Umbilical cord (tissue), 1 donor: ENCODE measurements at regions not wholly inside any gene's neighbourhood (a gene's known extent, or its start where the extent isn't known, plus 50 kb on each side); places are given as distances from the start of the nearest gene placed in this dataset.
A peak's percentile ranks its signal among the peaks of the same experiment; 100 is the strongest.

Experiments
- DNase-seq: peaks from one replicate; pipeline ENCODE4 v3.0.0-alpha.2; 2015; ENCODE audit warnings: low spot score

- DNase-seq: no peak
Measured at GRCh38 chr1:239785576-239785975, 306.1 kb upstream of the FMN2 start.

GRCh38 chr1:239786464-239786863, 305.2 kb upstream of the FMN2 start:
- no peak for DNase-seq

DNA sequence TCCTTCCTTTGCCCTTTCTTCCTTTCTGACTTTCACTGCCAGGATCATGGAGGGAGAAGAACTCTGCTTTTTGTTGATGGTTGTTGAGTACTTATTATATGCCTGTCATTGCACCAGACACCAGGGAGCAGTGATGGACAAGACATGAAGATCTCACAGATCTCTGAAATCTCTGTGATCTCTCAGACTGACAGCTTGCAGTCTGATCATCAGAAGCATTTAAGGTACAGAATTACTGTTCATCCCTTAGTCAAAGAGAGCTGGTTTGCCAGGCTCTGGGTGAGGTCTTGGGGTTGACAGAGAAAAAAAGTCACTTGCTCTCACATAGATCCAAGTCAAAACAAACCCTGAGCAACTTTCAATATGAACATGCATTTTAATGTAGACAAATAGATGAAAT, 299.5 kb upstream of the FMN2 start:
- no peak for DNase-seq

DNA sequence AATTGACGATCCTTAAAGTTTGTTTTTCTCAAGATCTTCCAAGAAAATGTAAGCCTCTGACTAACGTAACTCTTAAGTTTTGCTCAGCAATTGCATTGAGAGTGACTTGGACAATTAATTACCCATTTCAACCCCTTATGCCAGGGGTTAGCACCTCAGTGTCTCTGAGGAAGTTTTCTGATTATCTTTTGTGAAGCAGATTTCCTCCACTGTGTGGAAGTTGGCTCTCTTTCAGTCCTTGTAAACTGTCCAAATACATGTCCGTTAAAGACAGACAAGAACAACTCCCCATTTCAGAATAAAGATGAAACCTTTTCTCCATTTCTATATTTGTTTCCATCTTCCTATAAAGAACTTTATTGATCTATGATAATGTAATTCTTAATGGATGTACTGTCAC, 296.4 kb upstream of the FMN2 start:
- DNase-seq: no peak

GRCh38 chr1:239799617-239800016, 292.1 kb upstream of the FMN2 start:
- no peak for DNase-seq

DNA sequence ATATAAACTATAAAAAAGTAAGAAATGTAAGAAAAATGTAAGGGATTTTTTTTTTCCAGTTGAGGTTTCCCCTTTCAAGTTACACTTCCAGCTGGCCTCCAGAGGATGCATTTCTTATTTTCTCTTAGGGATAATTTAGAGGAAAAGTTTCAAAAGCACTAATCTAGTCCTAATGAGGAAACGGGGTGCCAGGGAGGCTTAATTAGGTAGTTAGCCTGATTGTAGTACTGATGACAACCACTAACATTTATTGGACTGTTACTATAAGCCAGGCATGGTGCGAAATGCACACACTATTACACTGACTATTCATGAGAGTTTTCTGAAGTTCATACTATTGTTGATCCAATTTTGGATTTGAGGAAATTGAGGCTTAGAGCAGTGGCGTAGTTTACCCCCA, 290.8 kb upstream of the FMN2 start:
- no peak for DNase-seq

DNA sequence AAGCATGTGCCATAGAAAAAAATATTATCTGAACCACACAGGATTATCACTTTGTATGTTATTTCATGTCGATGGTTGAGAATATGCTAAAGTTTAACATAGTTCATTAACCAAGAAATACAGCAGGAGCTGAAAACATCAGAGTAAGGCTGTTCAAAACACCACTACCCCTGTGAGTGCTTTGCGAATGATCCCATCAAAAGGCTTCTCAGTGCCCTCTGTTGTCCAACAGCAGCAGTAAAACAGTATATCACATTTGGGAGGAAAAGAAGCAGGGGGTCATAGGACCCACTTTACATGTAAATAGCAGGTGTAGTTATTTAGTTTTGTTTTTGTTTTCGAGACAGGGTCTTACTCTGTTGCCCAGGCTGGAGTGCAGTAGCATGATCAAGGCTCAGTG, 289.4 kb upstream of the FMN2 start:
- DNase-seq: no peak

DNA sequence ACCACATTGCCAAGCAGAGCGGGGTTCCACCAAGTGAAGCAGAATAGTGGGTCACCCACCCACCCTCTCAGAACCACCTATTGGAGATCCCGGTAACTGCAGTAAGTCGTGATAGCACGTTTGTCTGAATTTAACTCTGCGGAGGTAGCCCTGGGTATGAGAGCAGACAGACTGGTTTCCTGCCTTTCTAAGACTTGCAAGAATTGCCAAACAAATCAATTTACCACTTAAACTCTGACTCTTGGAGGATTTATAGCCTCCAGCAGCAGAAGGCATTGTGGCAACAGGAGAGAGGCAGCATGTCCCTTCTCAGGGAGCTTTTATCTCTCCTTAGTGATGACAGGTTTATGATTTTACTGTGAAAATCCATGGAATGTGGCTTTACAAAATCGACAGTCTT, 287.9 kb upstream of the FMN2 start:
- peak; percentile 46 for DNase-seq

GRCh38 chr1:239804266-239804665, 287.4 kb upstream of the FMN2 start:
- DNase-seq: no peak

- no peak for DNase-seq
Measured at GRCh38 chr1:239805042-239805441, 286.6 kb upstream of the FMN2 start.

DNA sequence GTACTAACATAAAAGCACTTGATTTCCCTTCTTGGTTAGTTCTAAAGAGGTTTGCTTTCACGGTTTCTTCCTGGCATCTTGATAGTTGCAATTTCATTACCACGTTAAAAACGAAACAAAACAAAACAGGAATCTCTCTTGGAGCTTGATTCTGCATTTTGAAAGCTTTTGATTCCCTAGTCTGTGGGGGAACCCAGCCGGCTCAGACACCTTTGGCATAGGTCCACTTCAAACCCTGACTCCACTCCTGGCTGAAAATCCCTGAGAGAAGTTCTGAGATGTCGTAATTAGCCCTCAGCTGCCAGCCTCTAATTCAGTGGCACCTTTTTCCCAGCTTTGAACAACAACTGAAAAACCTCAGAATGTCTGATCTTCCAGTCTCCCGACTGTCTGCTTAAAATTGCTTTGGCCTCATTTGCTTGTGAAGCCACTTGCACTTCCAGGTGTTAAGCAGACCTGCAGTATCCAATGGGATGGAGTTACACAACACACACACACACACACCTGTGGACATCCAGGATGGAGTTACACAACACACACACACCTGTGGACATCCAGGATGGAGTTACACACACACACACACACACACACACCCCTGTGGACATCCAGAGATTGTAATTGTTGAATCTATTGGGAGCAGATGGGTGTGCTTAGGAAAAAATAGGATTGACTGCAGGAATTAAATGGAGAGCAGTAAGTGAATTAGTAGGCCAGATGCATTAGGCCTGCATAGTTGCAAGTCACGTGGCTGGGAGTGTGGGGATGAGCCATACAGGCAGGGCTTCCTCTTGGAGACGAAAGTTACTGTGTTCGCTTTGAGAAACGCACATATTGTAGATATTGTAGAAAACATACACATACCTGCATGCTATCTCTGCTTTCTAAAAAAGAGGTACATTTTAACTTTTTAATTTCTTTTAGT, 285.6 kb upstream of the FMN2 start:
- DNase-seq: peak; percentile 15

DNA sequence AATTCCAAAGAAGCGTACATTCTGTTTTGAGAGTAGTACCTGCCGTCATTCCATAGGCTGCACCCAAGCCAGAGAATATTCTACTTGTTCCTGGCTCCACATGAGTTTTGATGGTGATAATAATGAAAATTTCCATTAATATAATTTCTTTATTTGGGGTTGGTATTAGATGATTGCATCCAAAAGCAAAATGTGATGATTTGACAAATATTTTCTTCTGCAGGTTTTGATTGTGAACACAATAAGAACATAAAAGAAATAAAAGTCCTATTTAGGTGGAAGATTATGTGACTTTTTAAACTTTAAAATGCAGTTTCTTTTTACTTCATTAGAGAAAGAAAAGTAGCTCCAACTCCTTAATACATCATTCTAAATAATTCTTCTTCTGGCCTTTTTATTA, 284.8 kb upstream of the FMN2 start:
- DNase-seq: no peak

- peak; percentile 91 for DNase-seq
Measured at GRCh38 chr1:239807361-239807760, 284.3 kb upstream of the FMN2 start.

DNA sequence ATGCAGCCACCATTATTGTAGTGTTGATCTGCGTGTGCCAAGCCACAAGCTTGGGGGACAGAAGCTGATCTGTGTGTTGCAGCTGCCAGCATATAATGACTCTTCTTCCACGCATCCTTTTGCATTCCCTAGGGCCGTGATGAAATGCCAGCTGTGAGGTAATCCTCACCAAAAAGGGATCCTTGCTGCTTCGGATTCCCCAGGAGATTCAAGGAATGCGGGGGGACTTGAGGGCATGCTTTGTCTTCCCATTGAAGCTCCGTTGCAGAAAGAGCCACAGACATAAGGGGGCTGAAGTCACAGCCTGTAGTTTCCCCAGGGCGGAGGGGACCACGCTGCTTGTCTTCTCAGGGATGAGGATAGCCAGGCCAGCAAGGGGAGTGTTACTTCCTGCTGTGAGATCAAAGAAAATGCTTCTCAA, 281.6 kb upstream of the FMN2 start:
- peak; percentile 35 for DNase-seq

GRCh38 chr1:239811211-239811885, 280.3 kb upstream of the FMN2 start:
- no peak for DNase-seq

GRCh38 chr1:239812580-239812979, 279.1 kb upstream of the FMN2 start:
- DNase-seq: no peak

GRCh38 chr1:239814306-239814881, 277.3 kb upstream of the FMN2 start:
- peak; percentile 94 for DNase-seq

DNA sequence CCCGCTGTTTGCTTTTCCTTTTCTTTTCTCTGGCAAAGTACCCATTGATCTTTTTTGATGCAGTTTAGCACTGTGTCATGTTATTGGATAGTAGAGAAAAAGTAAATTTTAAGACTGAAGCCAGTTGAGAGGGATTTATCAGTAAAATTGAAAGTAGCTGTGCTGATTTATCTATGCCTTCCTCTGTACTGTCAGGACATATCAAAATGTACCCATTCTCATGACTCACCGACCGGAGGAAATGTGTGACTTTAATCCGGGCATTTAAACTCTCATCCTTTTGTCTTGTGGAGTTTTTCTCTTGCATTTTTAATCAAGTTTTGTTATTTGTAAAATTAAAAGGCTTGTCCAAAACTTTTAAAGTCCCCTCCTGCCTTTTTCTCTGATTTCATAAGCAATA, 276.6 kb upstream of the FMN2 start:
- DNase-seq: no peak

DNA sequence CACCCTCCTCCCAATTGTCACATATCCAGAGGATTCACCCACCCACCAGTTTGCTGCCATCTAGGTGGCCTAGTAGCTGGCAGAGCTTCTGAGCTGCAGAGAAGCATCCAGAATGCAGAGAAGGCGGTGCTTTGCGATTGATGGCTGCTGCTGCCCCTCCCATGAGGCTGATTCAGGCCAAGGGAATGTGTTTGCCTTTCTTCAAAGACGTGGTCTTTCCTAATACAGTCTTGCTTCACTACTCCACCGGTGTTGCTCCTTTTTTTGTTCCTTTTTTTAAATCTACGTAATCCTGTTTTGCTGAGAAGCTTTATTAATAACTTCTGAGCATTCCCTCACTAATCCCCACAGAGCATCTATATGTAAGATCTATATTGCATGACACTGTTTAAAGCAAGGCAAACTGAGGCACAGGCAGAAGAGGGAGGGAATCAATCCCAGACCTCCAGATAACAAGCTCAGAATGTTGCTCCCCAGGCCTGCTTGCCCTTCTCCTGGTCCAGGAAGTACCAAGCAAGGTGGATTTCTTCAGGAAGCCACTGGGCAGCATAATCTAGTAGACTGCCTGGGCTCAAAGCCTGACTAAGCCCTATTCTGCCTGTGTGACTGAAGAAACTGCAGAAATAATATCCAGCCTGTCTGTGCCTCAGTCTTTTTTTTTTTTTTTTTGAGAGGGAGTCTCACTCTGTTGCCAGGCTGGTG, 275.5 kb upstream of the FMN2 start:
- peak; percentile 94 for DNase-seq

- DNase-seq: no peak
Measured at GRCh38 chr1:239817276-239817675, 274.4 kb upstream of the FMN2 start.

DNA sequence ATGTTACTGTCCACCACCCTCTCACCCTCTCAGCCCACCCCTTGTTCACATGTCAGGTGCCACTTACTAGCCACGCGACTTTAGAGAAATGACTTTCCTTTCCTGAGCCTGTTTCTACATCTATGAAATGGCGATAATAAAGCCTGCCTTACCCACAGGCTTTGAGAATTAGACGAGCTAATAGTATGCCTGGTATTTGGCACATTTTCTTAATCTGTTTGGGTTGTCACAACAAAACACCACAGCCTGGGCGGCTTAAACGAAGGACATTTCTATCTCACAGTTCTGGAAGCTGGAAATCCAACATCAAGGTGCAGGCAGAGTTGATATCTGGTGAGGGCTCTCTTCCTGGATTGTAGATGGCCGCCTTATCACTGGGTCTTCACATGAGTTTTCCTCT, 273.9 kb upstream of the FMN2 start:
- no peak for DNase-seq

DNA sequence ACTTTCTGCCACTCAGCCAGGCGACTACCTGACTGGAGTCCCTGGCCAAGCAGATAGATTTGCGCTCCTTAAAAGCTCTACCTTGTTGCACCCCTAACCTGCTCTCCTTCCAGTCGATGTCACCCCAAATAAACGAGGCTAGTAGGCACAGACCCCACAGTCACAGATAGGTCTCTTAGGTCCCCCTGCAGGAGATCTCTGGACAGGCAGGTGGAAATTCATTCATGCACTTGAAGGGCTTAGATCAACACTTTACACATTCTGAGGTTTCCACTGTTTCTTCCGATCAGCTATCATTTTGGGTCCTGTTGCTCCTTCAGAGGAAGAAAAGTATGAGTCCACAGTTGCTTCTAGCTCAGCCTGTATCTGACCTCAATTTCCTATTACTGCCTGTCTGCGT, 272.6 kb upstream of the FMN2 start:
- DNase-seq: no peak
